HG03457 (cell line): ENCODE measurements at regions not wholly inside any gene's neighbourhood (a gene's known extent, or its start where the extent isn't known, plus 50 kb on each side); places are given as distances from the start of the nearest gene placed in this dataset.
"Not testable (repeated sequence)": the region's sequence is repeated elsewhere in the genome, so short reads cannot be mapped to it uniquely, and the experiment has no call there.

Source experiments
- ATAC-seq: cut with Tn5 transposase; IDR thresholded peaks from one replicate; pipeline ENCODE4 v1.9.1; 2021; ENCODE audit warnings: moderate number of reproducible peaks; ENCODE audit not compliant: unreplicated experiment

- ATAC-seq = not testable (repeated sequence)
These were observed 234.6 kb upstream of the CASK start for GRCh38 chrX:42157923-42158322.

GRCh38 chrX:42151808-42152207 is 228.5 kb upstream of the CASK start:
- ATAC-seq = no peak

- no peak for ATAC-seq
These were observed 226.4 kb upstream of the CASK start for GRCh38 chrX:42149765-42150164.

- ATAC-seq = no peak
These were observed 225.9 kb upstream of the CASK start for GRCh38 chrX:42149281-42149680.

GRCh38 chrX:42143866-42144592 is 220.7 kb upstream of the CASK start:
- no peak for ATAC-seq

- ATAC-seq = no peak
These were observed 217.0 kb upstream of the CASK start for GRCh38 chrX:42140320-42140719.

GRCh38 chrX:42135583-42136228 is 212.4 kb upstream of the CASK start:
- ATAC-seq = no peak

- ATAC-seq = no peak
These were observed 208.5 kb upstream of the CASK start for GRCh38 chrX:42131856-42132255.

- no peak for ATAC-seq
These were observed 205.9 kb upstream of the CASK start for GRCh38 chrX:42129022-42129940.

GRCh38 chrX:42128587-42128986 is 205.2 kb upstream of the CASK start:
- ATAC-seq = no peak

- peak; percentile 67 for ATAC-seq
These were observed 204.7 kb upstream of the CASK start for GRCh38 chrX:42128020-42128419.

GRCh38 chrX:42127563-42127962 is 204.2 kb upstream of the CASK start:
- ATAC-seq = no peak

GRCh38 chrX:42123369-42123768 is 200.0 kb upstream of the CASK start:
- no peak for ATAC-seq

- ATAC-seq = no peak
These were observed 195.7 kb upstream of the CASK start for GRCh38 chrX:42119076-42119475.

- peak; percentile 71 for ATAC-seq
These were observed 194.0 kb upstream of the CASK start for GRCh38 chrX:42117318-42117717.

GRCh38 chrX:42109428-42109827 is 186.1 kb upstream of the CASK start:
- ATAC-seq = no peak

- ATAC-seq = peak; percentile 76
These were observed 184.4 kb upstream of the CASK start for GRCh38 chrX:42107495-42108488.

GRCh38 chrX:42106556-42106955 is 183.2 kb upstream of the CASK start:
- no peak for ATAC-seq

- no peak for ATAC-seq
These were observed 179.4 kb upstream of the CASK start for GRCh38 chrX:42102586-42103282.

- ATAC-seq = no peak
These were observed 175.5 kb upstream of the CASK start for GRCh38 chrX:42098900-42099299.
